Neural cell (in vitro differentiated cells): ENCODE measurements at regions not wholly inside any gene's neighbourhood (a gene's known extent, or its start where the extent isn't known, plus 50 kb on each side); places are given as distances from the start of the nearest gene placed in this dataset.

Source experiments
- CTCF ChIP-seq: fragments of 450-650 bp; IDR thresholded peaks from 2 replicates; pipeline ENCODE4 v1.5.1; 2014; ENCODE audit warnings: antibody characterized with exemption, mild to moderate bottlenecking, moderate library complexity; ENCODE audit not compliant: poor library complexity, severe bottlenecking
- EP300 ChIP-seq: fragments of 450-650 bp; conservative IDR thresholded peaks from 2 replicates; pipeline ENCODE4 v1.6.1; 2014; ENCODE audit warnings: antibody characterized with exemption, mild to moderate bottlenecking, moderate library complexity; ENCODE audit not compliant: poor library complexity, severe bottlenecking
- MXI1 ChIP-seq: fragments of 450-650 bp; conservative IDR thresholded peaks from 2 replicates; pipeline ENCODE4 v1.6.1; 2014; ENCODE audit warnings: antibody characterized with exemption, mild to moderate bottlenecking; ENCODE audit not compliant: poor library complexity, severe bottlenecking
- POLR2AphosphoS5 ChIP-seq: IDR thresholded peaks from 2 replicates; pipeline ENCODE4 v1.6.1; 2012

- TF ChIP-seq MXI1 (no peak), CTCF (no peak), POLR2AphosphoS5 (no peak), EP300 (no peak)
Observed at GRCh38 chr5:125537661-125538060, 791.2 kb upstream of the ZNF608 start.
